ENCODE measurements at regions not wholly inside any gene's neighbourhood (a gene's known extent, or its start where the extent isn't known, plus 50 kb on each side); places are given as distances from the start of the nearest gene placed in this dataset.
"Not testable (repeated sequence)": the region's sequence is repeated elsewhere in the genome, so short reads cannot be mapped to it uniquely, and the experiment has no call there.

- no peak for DNase-seq (ENCODE audit: low read depth in 4 of 4, low spot score in 3 of 4)
Observed at GRCh38 chr19:31838163-31838815, 489.1 kb upstream of the TSHZ3 start.

- DNase-seq (ENCODE audit: low read depth in 4 of 4, low spot score in 3 of 4) = no peak
Observed at GRCh38 chr19:31840371-31840770, 491.1 kb upstream of the TSHZ3 start.

GRCh38 chr19:31841755-31842154 lies 492.5 kb upstream of the TSHZ3 start:
- DNase-seq (ENCODE audit: low read depth in 4 of 4, low spot score in 3 of 4) = no peak

- no peak for DNase-seq (ENCODE audit: low read depth in 4 of 4, low spot score in 3 of 4)
Observed at GRCh38 chr19:31863122-31863521, 482.3 kb upstream of the ZNF507 start.

- no peak for DNase-seq (ENCODE audit: low read depth in 4 of 4, low spot score in 3 of 4)
Observed at GRCh38 chr19:31874313-31874712, 471.1 kb upstream of the ZNF507 start.

- no peak for DNase-seq (ENCODE audit: low read depth in 4 of 4, low spot score in 3 of 4)
Observed at GRCh38 chr19:31875591-31875990, 469.8 kb upstream of the ZNF507 start.

GRCh38 chr19:31880283-31880682 lies 465.1 kb upstream of the ZNF507 start:
- DNase-seq (ENCODE audit: low read depth in 4 of 4, low spot score in 3 of 4) = no peak

- no peak for DNase-seq (ENCODE audit: low read depth in 4 of 4, low spot score in 3 of 4)
Observed at GRCh38 chr19:31881988-31882387, 463.4 kb upstream of the ZNF507 start.

- DNase-seq (ENCODE audit: low read depth in 4 of 4, low spot score in 3 of 4) = no peak
Observed at GRCh38 chr19:31882709-31883108, 462.7 kb upstream of the ZNF507 start.

GRCh38 chr19:31883296-31883990 lies 462.0 kb upstream of the ZNF507 start:
- no peak for DNase-seq (ENCODE audit: low read depth in 4 of 4, low spot score in 3 of 4)

GRCh38 chr19:31885280-31885853 lies 460.0 kb upstream of the ZNF507 start:
- no peak for DNase-seq (ENCODE audit: low read depth in 4 of 4, low spot score in 3 of 4)

- DNase-seq (ENCODE audit: low read depth in 4 of 4, low spot score in 3 of 4) = no peak
Observed at GRCh38 chr19:31890230-31890629, 455.2 kb upstream of the ZNF507 start.

- no peak for DNase-seq (ENCODE audit: low read depth in 4 of 4, low spot score in 3 of 4)
Observed at GRCh38 chr19:31892060-31892459, 453.4 kb upstream of the ZNF507 start.

- DNase-seq (ENCODE audit: low read depth in 4 of 4, low spot score in 3 of 4) = not testable (repeated sequence)
Observed at GRCh38 chr19:31893491-31893890, 451.9 kb upstream of the ZNF507 start.

- no peak for DNase-seq (ENCODE audit: low read depth in 4 of 4, low spot score in 3 of 4)
Observed at GRCh38 chr19:31894451-31894850, 451.0 kb upstream of the ZNF507 start.

GRCh38 chr19:31897292-31897691 lies 448.1 kb upstream of the ZNF507 start:
- DNase-seq (ENCODE audit: low read depth in 4 of 4, low spot score in 3 of 4) = no peak

- DNase-seq (ENCODE audit: low read depth in 4 of 4, low spot score in 3 of 4) = no peak
Observed at GRCh38 chr19:31900991-31901390, 444.4 kb upstream of the ZNF507 start.

- no peak for DNase-seq (ENCODE audit: low read depth in 4 of 4, low spot score in 3 of 4)
Observed at GRCh38 chr19:31902821-31903220, 442.6 kb upstream of the ZNF507 start.

- no peak for DNase-seq (ENCODE audit: low read depth in 4 of 4, low spot score in 3 of 4)
Observed at GRCh38 chr19:31903979-31904378, 441.4 kb upstream of the ZNF507 start.

- peak; percentile 53 to 66 (median 60) for DNase-seq (ENCODE audit: low read depth in 4 of 4, low spot score in 3 of 4)
Observed at GRCh38 chr19:31906111-31906871, 439.1 kb upstream of the ZNF507 start.

GRCh38 chr19:31907661-31908060 lies 437.7 kb upstream of the ZNF507 start:
- DNase-seq (ENCODE audit: low read depth in 4 of 4, low spot score in 3 of 4) = no peak
